DOHH2 (cell line): ENCODE measurements at regions not wholly inside any gene's neighbourhood (a gene's known extent, or its start where the extent isn't known, plus 50 kb on each side); places are given as distances from the start of the nearest gene placed in this dataset.
"Not testable (repeated sequence)": the region's sequence is repeated elsewhere in the genome, so short reads cannot be mapped to it uniquely, and the experiment has no call there.

ENCODE experiments used
- CTCF ChIP-seq: fragments of 200-600 bp; sonication (generic); IDR thresholded peaks from one replicate; pipeline ENCODE4 v1.5.1; 2014; ENCODE audit warnings: antibody characterized with exemption, mild to moderate bottlenecking, low read depth, low read length; ENCODE audit not compliant: poor library complexity, severe bottlenecking
- EZH2phosphoT487 ChIP-seq: fragments of 200-600 bp; sonication (generic); IDR thresholded peaks from 2 replicates; pipeline ENCODE4 v1.6.1; 2017; ENCODE audit warnings: borderline replicate concordance, mild to moderate bottlenecking, antibody characterized with exemption, low read length, moderate library complexity, mixed read lengths

GRCh38 chr16:29147710-29148109 is 162.9 kb downstream of the LAT start:
- not testable (repeated sequence) for TF ChIP-seq CTCF, EZH2phosphoT487
